ENCODE measurements at regions not wholly inside any gene's neighbourhood (a gene's known extent, or its start where the extent isn't known, plus 50 kb on each side); places are given as distances from the start of the nearest gene placed in this dataset.

DNA sequence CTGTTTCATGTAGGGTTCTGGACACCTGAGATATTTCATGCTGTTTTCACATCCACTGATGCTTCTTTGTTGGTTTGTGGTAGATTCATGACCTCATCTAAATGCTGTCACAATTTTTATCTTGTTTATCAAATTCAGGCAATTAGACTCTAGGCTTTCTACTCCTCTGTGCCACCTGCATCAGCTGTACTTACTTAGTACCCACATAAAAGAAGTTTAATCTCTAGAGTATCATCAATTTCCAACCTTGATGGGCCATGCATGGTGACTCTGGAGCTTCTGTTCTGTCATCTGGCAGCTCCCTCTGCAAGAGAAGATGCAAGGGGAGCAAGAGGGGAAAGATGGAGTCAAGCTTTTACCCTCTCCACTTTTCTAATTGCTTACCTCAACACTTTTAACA is 195.9 kb upstream of the VWC2 start:
- TF ChIP-seq, protein P1, sequence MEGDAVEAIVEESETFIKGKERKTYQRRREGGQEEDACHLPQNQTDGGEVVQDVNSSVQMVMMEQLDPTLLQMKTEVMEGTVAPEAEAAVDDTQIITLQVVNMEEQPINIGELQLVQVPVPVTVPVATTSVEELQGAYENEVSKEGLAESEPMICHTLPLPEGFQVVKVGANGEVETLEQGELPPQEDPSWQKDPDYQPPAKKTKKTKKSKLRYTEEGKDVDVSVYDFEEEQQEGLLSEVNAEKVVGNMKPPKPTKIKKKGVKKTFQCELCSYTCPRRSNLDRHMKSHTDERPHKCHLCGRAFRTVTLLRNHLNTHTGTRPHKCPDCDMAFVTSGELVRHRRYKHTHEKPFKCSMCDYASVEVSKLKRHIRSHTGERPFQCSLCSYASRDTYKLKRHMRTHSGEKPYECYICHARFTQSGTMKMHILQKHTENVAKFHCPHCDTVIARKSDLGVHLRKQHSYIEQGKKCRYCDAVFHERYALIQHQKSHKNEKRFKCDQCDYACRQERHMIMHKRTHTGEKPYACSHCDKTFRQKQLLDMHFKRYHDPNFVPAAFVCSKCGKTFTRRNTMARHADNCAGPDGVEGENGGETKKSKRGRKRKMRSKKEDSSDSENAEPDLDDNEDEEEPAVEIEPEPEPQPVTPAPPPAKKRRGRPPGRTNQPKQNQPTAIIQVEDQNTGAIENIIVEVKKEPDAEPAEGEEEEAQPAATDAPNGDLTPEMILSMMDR (IDR thresholded peaks at IDR 0.05), result no peak
- TF ChIP-seq ZFX (IDR thresholded peaks at IDR 0.05; ENCODE audit: borderline replicate concordance), result no peak

All from 22Rv1 (cell line).